H7 (cell line): ENCODE measurements at regions not wholly inside any gene's neighbourhood (a gene's known extent, or its start where the extent isn't known, plus 50 kb on each side); places are given as distances from the start of the nearest gene placed in this dataset.
A peak's percentile ranks its signal among the peaks of the same experiment; 100 is the strongest.
"Not testable (repeated sequence)": the region's sequence is repeated elsewhere in the genome, so short reads cannot be mapped to it uniquely, and the experiment has no call there.

ENCODE experiments used
- DNase-seq: peaks from one replicate; pipeline ENCODE4 v3.0.0; 2012
- H3K27me3 ChIP-seq: 2 replicates; pipeline ENCODE4 v1.6.0; 2011; ENCODE audit warnings: mild to moderate bottlenecking, low read length; ENCODE audit not compliant: control insufficient read depth, insufficient read depth
- H3K36me3 ChIP-seq: replicated peaks from 2 replicates; pipeline ENCODE4 v1.5.1; 2011; ENCODE audit warnings: low read length; ENCODE audit not compliant: control insufficient read depth, insufficient read depth
- H3K4me3 ChIP-seq: 2 replicates; pipeline ENCODE4 v1.5.1; 2011; ENCODE audit warnings: low read depth, mild to moderate bottlenecking, control low read depth, low read length, moderate library complexity; ENCODE audit not compliant: insufficient read depth

- H3K4me3 ChIP-seq: no peak overlapping the region
- no peaks in the 10 kb centered on the region for H3K36me3 ChIP-seq
- DNase-seq: no peak
- H3K27me3 ChIP-seq: no peaks in the 10 kb centered on the region
Measured at GRCh38 chr20:47430862-47431588, 70.7 kb upstream of the NCOA3 start.

- no peaks in the 10 kb centered on the region for H3K27me3 ChIP-seq
- H3K36me3 ChIP-seq: no peaks in the 10 kb centered on the region
- no peak overlapping the region for H3K4me3 ChIP-seq
- DNase-seq: no peak
Measured at GRCh38 chr20:47432834-47433210, 68.9 kb upstream of the NCOA3 start.

- not testable (repeated sequence) for H3K4me3 ChIP-seq, H3K27me3 ChIP-seq, H3K36me3 ChIP-seq, DNase-seq
Measured at GRCh38 chr20:47434128-47434779, 67.4 kb upstream of the NCOA3 start.

GRCh38 chr20:47438464-47439381, 63.0 kb upstream of the NCOA3 start:
- peak; percentile 47 for DNase-seq
- H3K4me3 ChIP-seq: no peak overlapping the region
- H3K36me3 ChIP-seq: no peaks in the 10 kb centered on the region
- no peaks in the 10 kb centered on the region for H3K27me3 ChIP-seq

GRCh38 chr20:47440857-47441773, 60.6 kb upstream of the NCOA3 start:
- Histone ChIP-seq H3K36me3 (no peaks in the 10 kb centered on the region), H3K27me3 (no peaks in the 10 kb centered on the region), H3K4me3 (no peak overlapping the region)
- DNase-seq: peak; percentile 29

GRCh38 chr20:47441774-47442150, 59.9 kb upstream of the NCOA3 start:
- Histone ChIP-seq H3K27me3 (no peaks in the 10 kb centered on the region), H3K4me3 (no peak overlapping the region), H3K36me3 (no peaks in the 10 kb centered on the region)
- no peak for DNase-seq

- H3K27me3 ChIP-seq, DNase-seq, H3K36me3 ChIP-seq, H3K4me3 ChIP-seq: not testable (repeated sequence)
Measured at GRCh38 chr20:47443060-47443459, 58.6 kb upstream of the NCOA3 start.

- no peak for DNase-seq
- no peak overlapping the region for H3K4me3 ChIP-seq
- no peaks in the 10 kb centered on the region for H3K27me3 ChIP-seq
- no peaks in the 10 kb centered on the region for H3K36me3 ChIP-seq
Measured at GRCh38 chr20:47444584-47444983, 57.1 kb upstream of the NCOA3 start.

- no peak for DNase-seq
- Histone ChIP-seq H3K4me3 (no peak overlapping the region), H3K27me3 (no peaks in the 10 kb centered on the region), H3K36me3 (no peaks in the 10 kb centered on the region)
Measured at GRCh38 chr20:47445291-47445690, 56.4 kb upstream of the NCOA3 start.

- H3K27me3 ChIP-seq, H3K4me3 ChIP-seq, DNase-seq, H3K36me3 ChIP-seq: not testable (repeated sequence)
Measured at GRCh38 chr20:47447350-47448296, 54.1 kb upstream of the NCOA3 start.

- H3K27me3 ChIP-seq: no peaks in the 10 kb centered on the region
- H3K36me3 ChIP-seq: no peaks in the 10 kb centered on the region
- no peak for DNase-seq
- no peak overlapping the region for H3K4me3 ChIP-seq
Measured at GRCh38 chr20:47448429-47448828, 53.3 kb upstream of the NCOA3 start.

GRCh38 chr20:47451602-47451904, 50.1 kb upstream of the NCOA3 start:
- no peak for DNase-seq
- Histone ChIP-seq H3K4me3 (no peak overlapping the region), H3K36me3 (no peaks in the 10 kb centered on the region), H3K27me3 (no peaks in the 10 kb centered on the region)
